Midbrain (tissue), 1 donor: ENCODE measurements at regions not wholly inside any gene's neighbourhood (a gene's known extent, or its start where the extent isn't known, plus 50 kb on each side); places are given as distances from the start of the nearest gene placed in this dataset.
A peak's percentile ranks its signal among the peaks of the same experiment; 100 is the strongest.
"Not testable (repeated sequence)": the region's sequence is repeated elsewhere in the genome, so short reads cannot be mapped to it uniquely, and the experiment has no call there.

Experiments
- DNase-seq: peaks from one replicate; lab custom pipeline; 2025; lab: John Stamatoyannopoulos, UW

GRCh38 chr3:104920512-104920911 is 446.2 kb upstream of the ALCAM start:
- no peak for DNase-seq

- no peak for DNase-seq
Measured at GRCh38 chr3:104933972-104934371, 432.7 kb upstream of the ALCAM start.

- no peak for DNase-seq
Measured at GRCh38 chr3:104935613-104936012, 431.1 kb upstream of the ALCAM start.

GRCh38 chr3:104939196-104939595 is 427.5 kb upstream of the ALCAM start:
- DNase-seq = no peak

GRCh38 chr3:104941785-104942184 is 424.9 kb upstream of the ALCAM start:
- DNase-seq = no peak

- DNase-seq = no peak
Measured at GRCh38 chr3:104943974-104944373, 422.7 kb upstream of the ALCAM start.

- DNase-seq = no peak
Measured at GRCh38 chr3:104947943-104948342, 418.8 kb upstream of the ALCAM start.

GRCh38 chr3:104949810-104950209 is 416.9 kb upstream of the ALCAM start:
- not testable (repeated sequence) for DNase-seq

GRCh38 chr3:104951426-104951825 is 415.3 kb upstream of the ALCAM start:
- no peak for DNase-seq

- DNase-seq = no peak
Measured at GRCh38 chr3:104952146-104952972, 414.4 kb upstream of the ALCAM start.

- DNase-seq = no peak
Measured at GRCh38 chr3:104956620-104957345, 409.9 kb upstream of the ALCAM start.

- no peak for DNase-seq
Measured at GRCh38 chr3:104960579-104960978, 406.1 kb upstream of the ALCAM start.

- DNase-seq = peak; percentile 1
Measured at GRCh38 chr3:104961851-104962250, 404.9 kb upstream of the ALCAM start.

- DNase-seq = no peak
Measured at GRCh38 chr3:104974316-104974715, 392.4 kb upstream of the ALCAM start.

GRCh38 chr3:104977719-104978118 is 389.0 kb upstream of the ALCAM start:
- DNase-seq = no peak

GRCh38 chr3:104982130-104982529 is 384.6 kb upstream of the ALCAM start:
- no peak for DNase-seq

- no peak for DNase-seq
Measured at GRCh38 chr3:104987859-104988258, 378.9 kb upstream of the ALCAM start.

- DNase-seq = no peak
Measured at GRCh38 chr3:104988496-104988895, 378.2 kb upstream of the ALCAM start.

- DNase-seq = no peak
Measured at GRCh38 chr3:104989878-104990277, 376.8 kb upstream of the ALCAM start.

GRCh38 chr3:104990758-104991157 is 376.0 kb upstream of the ALCAM start:
- DNase-seq = no peak

GRCh38 chr3:104992676-104993075 is 374.0 kb upstream of the ALCAM start:
- no peak for DNase-seq

GRCh38 chr3:105006164-105006563 is 360.5 kb upstream of the ALCAM start:
- DNase-seq = no peak

GRCh38 chr3:105013657-105014056 is 353.1 kb upstream of the ALCAM start:
- DNase-seq = no peak
